ENCODE measurements at regions not wholly inside any gene's neighbourhood (a gene's known extent, or its start where the extent isn't known, plus 50 kb on each side); places are given as distances from the start of the nearest gene placed in this dataset.

DNA sequence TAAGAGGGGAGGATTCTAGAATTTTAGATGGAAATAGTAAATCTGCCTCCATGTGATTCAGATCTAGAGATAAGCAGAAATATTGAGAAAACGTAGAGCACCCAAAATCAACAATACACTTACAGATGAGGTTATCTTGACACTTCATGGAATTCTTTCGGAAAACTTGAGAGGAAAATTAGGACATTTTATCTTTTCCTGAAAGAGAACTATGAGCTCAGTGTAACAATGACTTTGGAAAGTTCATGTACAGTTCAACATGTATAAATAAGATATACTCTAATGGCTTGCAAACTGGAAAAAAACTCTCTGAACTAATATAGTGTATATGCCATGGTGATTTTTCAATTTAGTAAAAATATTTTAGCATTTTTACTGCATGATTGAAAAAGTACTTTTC lies 338.1 kb upstream of the NEGR1 start:
- 0% methylated on average over 2 of the region's 2 CpGs for WGBS (ENCODE audit: insufficient coverage, insufficient replicate concordance, low lambda C conversion rate, missing lambda C conversion rate)
- SMC1A ChIA-PET (ENCODE audit: uncharacterized antibody, unreplicated experiment), result no interaction called here
- Histone ChIP-seq H3K9me3 (replicated peaks; ENCODE audit: control insufficient read depth, insufficient read depth, low read length) (no peaks in the 10 kb centered on the region), H3K4me1 (ENCODE audit: control insufficient read depth, insufficient read depth, low read length) (no peaks in the 10 kb centered on the region), H3K36me3 (ENCODE audit: control insufficient read depth in 2 of 2, insufficient read depth in 2 of 2, low read length in 1 of 2) (no peaks in the 10 kb centered on the region), H4K20me1 (ENCODE audit: control insufficient read depth, insufficient read depth) (no peaks in the 10 kb centered on the region), H2AFZ (ENCODE audit: control insufficient read depth, low read depth, low read length) (no peak overlapping the region), H3K4me3 (no peak overlapping the region), H3K27me3 (replicated peaks in 1 of 2; ENCODE audit: control insufficient read depth in 2 of 2, insufficient read depth in 2 of 2, low read length in 1 of 2) (no peaks in the 10 kb centered on the region), H3K9ac (ENCODE audit: control insufficient read depth, insufficient read depth, low read length) (no peak overlapping the region), H3K79me2 (ENCODE audit: control insufficient read depth, insufficient read depth, low read length) (no peaks in the 10 kb centered on the region), H3K27ac (ENCODE audit: control insufficient read depth, insufficient read depth) (no peak overlapping the region), H3K4me2 (ENCODE audit: control insufficient read depth, insufficient read depth) (no peak overlapping the region)
- BruUV-seq (replicated peaks), result no TSS peak
- intact Hi-C loops (cut with micrococcal nuclease; ENCODE audit: unreplicated experiment), result no loop called here
- RAD21 ChIA-PET (ENCODE audit: unreplicated experiment), result no interaction called here
- no peak for TF ChIP-seq SREBF1 (IDR thresholded peaks at IDR 0.05; ENCODE audit: low read length)
- TF ChIP-seq, protein P1, sequence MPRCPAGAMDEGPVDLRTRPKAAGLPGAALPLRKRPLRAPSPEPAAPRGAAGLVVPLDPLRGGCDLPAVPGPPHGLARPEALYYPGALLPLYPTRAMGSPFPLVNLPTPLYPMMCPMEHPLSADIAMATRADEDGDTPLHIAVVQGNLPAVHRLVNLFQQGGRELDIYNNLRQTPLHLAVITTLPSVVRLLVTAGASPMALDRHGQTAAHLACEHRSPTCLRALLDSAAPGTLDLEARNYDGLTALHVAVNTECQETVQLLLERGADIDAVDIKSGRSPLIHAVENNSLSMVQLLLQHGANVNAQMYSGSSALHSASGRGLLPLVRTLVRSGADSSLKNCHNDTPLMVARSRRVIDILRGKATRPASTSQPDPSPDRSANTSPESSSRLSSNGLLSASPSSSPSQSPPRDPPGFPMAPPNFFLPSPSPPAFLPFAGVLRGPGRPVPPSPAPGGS (IDR thresholded peaks at IDR 0.05; ENCODE audit: borderline replicate concordance, insufficient read depth, low read depth, low read length, poor library complexity, severe bottlenecking), result no peak
- no peak for TF ChIP-seq TARDBP (IDR thresholded peaks at IDR 0.05; ENCODE audit: borderline replicate concordance)
- no peak for TF ChIP-seq TBL1XR1 (IDR thresholded peaks at IDR 0.05; ENCODE audit: low read depth, low read length)
- no peak for TF ChIP-seq KDM1A (IDR thresholded peaks at IDR 0.05; ENCODE audit: borderline replicate concordance)
- no peak for TF ChIP-seq BRCA1 (IDR thresholded peaks at IDR 0.05; ENCODE audit: low read depth, low read length)
- no peak for TF ChIP-seq SMAD5 (IDR thresholded peaks at IDR 0.05; ENCODE audit: low read depth)
- TF ChIP-seq, protein P2, sequence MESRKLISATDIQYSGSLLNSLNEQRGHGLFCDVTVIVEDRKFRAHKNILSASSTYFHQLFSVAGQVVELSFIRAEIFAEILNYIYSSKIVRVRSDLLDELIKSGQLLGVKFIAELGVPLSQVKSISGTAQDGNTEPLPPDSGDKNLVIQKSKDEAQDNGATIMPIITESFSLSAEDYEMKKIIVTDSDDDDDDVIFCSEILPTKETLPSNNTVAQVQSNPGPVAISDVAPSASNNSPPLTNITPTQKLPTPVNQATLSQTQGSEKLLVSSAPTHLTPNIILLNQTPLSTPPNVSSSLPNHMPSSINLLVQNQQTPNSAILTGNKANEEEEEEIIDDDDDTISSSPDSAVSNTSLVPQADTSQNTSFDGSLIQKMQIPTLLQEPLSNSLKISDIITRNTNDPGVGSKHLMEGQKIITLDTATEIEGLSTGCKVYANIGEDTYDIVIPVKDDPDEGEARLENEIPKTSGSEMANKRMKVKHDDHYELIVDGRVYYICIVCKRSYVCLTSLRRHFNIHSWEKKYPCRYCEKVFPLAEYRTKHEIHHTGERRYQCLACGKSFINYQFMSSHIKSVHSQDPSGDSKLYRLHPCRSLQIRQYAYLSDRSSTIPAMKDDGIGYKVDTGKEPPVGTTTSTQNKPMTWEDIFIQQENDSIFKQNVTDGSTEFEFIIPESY (IDR thresholded peaks at IDR 0.05), result no peak
- TF ChIP-seq KAT2A (conservative IDR thresholded peaks at IDR 0.05; ENCODE audit: control insufficient read depth, low read depth, low read length), result no peak
- no peak for TF ChIP-seq RB1 (IDR thresholded peaks at IDR 0.05; ENCODE audit: borderline replicate concordance)
- no peak for TF ChIP-seq CBFB (IDR thresholded peaks at IDR 0.05; ENCODE audit: low read depth)
- no peak for TF ChIP-seq SP1 (IDR thresholded peaks at IDR 0.05; ENCODE audit: low read depth, low read length)
- DNase-seq (ENCODE audit: low read depth, low spot score), result no peak
- in situ Hi-C loops (cut with MboI), result no loop called here
- POLR2A ChIA-PET, result no interaction called here
- ATAC-seq, result no peak
- CTCF ChIA-PET, result interaction anchor here (1.4 kb wide), 1 partner anchor 11 kb away, joined by 4 read pairs; no protein-coding TSS in a partner anchor
- FAIRE-seq, result no peak
